Trophoblast cell (in vitro differentiated cells and primary cell): ENCODE measurements at regions not wholly inside any gene's neighbourhood (a gene's known extent, or its start where the extent isn't known, plus 50 kb on each side); places are given as distances from the start of the nearest gene placed in this dataset.

Experiments
- DNase-seq, 2 donors: peaks; one replicate each; pipeline ENCODE4 v3.0.0-alpha.2; 2016
- H2AFZ ChIP-seq: 2 replicates; pipeline ENCODE4 v1.6.1; 2013; ENCODE audit warnings: low read length, moderate library complexity, mild to moderate bottlenecking; ENCODE audit not compliant: insufficient read depth, poor library complexity
- H2AK5ac ChIP-seq: 2 replicates; pipeline ENCODE4 v1.6.1; 2013; ENCODE audit warnings: mild to moderate bottlenecking, low read length
- H2BK120ac ChIP-seq: 2 replicates; pipeline ENCODE4 v1.6.1; 2013; ENCODE audit warnings: low read length, mild to moderate bottlenecking, moderate library complexity; ENCODE audit not compliant: insufficient read depth, poor library complexity
- H2BK12ac ChIP-seq: 2 replicates; pipeline ENCODE4 v1.6.1; 2013; ENCODE audit warnings: mild to moderate bottlenecking, low read length, moderate library complexity
- H2BK5ac ChIP-seq: 2 replicates; pipeline ENCODE4 v1.6.1; 2013; ENCODE audit warnings: low read length, low read depth, moderate library complexity, mild to moderate bottlenecking; ENCODE audit not compliant: poor library complexity
- H3K14ac ChIP-seq: 2 replicates; pipeline ENCODE4 v1.6.1; 2013; ENCODE audit warnings: mild to moderate bottlenecking, low read length
- H3K18ac ChIP-seq: 2 replicates; pipeline ENCODE4 v1.6.1; 2013; ENCODE audit warnings: mild to moderate bottlenecking, low read length
- H3K23ac ChIP-seq: 2 replicates; pipeline ENCODE4 v1.6.1; 2013; ENCODE audit warnings: low read length
- H3K27ac ChIP-seq: 2 replicates; pipeline ENCODE4 v1.5.1; 2013; ENCODE audit warnings: low read depth, mild to moderate bottlenecking, inconsistent platforms, low read length, moderate library complexity
- H3K27me3 ChIP-seq: 2 replicates; pipeline ENCODE4 v1.6.1; 2013; ENCODE audit warnings: inconsistent platforms, mild to moderate bottlenecking, low read length, moderate library complexity; ENCODE audit not compliant: insufficient read depth
- H3K36me3 ChIP-seq, 2 experiments: 1 replicate in 1 of 2; 2 replicates in 1 of 2; pipeline ENCODE4 v1.6.1; 2013; ENCODE audit warnings: low read length in 2 of 2, mild to moderate bottlenecking in 2 of 2, moderate library complexity in 1 of 2; ENCODE audit not compliant: insufficient read depth in 2 of 2, control insufficient read depth in 1 of 2
- H3K4ac ChIP-seq: 2 replicates; pipeline ENCODE4 v1.6.1; 2013; ENCODE audit warnings: low read depth, mild to moderate bottlenecking, low read length, moderate library complexity
- H3K4me1 ChIP-seq, 2 experiments: 1 replicate in 1 of 2; 2 replicates in 1 of 2; pipeline ENCODE4 v1.6.1; 2013; ENCODE audit warnings: low read length in 2 of 2, mild to moderate bottlenecking in 2 of 2, moderate library complexity in 1 of 2; ENCODE audit not compliant: insufficient read depth in 2 of 2, control insufficient read depth in 1 of 2
- H3K4me2 ChIP-seq: 2 replicates; pipeline ENCODE4 v1.6.1; 2013; ENCODE audit warnings: inconsistent platforms, mild to moderate bottlenecking, low read length, moderate library complexity
- H3K4me3 ChIP-seq: 2 replicates; pipeline ENCODE4 v1.5.1; 2013; ENCODE audit warnings: mild to moderate bottlenecking, low read depth, low read length, inconsistent platforms
- H3K79me1 ChIP-seq: one replicate; pipeline ENCODE4 v1.6.1; 2013; ENCODE audit warnings: low read length
- H3K79me2 ChIP-seq: 2 replicates; pipeline ENCODE4 v1.6.1; 2013; ENCODE audit warnings: low read length, mild to moderate bottlenecking; ENCODE audit not compliant: control insufficient read depth, insufficient read depth, poor library complexity
- H3K9ac ChIP-seq: 2 replicates; pipeline ENCODE4 v1.6.1; 2013; ENCODE audit warnings: mild to moderate bottlenecking, low read length
- H3K9me3 ChIP-seq: 2 replicates; pipeline ENCODE4 v1.6.1; 2013; ENCODE audit warnings: low read depth, mild to moderate bottlenecking, control low read depth, inconsistent platforms, low read length; ENCODE audit not compliant: insufficient read depth
- H4K12ac ChIP-seq: 2 replicates; pipeline ENCODE4 v1.6.1; 2013; ENCODE audit warnings: low read depth, mild to moderate bottlenecking, low read length, moderate library complexity
- H4K8ac ChIP-seq: 2 replicates; pipeline ENCODE4 v1.6.1; 2013; ENCODE audit warnings: low read depth, mild to moderate bottlenecking, low read length, moderate library complexity
- H4K91ac ChIP-seq: one replicate; pipeline ENCODE4 v1.6.1; 2013; ENCODE audit warnings: low read depth, mild to moderate bottlenecking, low read length, moderate library complexity
- WGBS: extraction: QIAGEN DNeasy Blood & Tissue Kit; methylation state at CpG from one replicate; pipeline ENCODE4 v1.1.7; 2013; ENCODE audit warnings: missing lambda C conversion rate; ENCODE audit not compliant: insufficient read length, insufficient coverage; ENCODE audit errors: extremely low coverage; 5-methylcytosine and 5-hydroxymethylcytosine counted together

GRCh38 chr9:22170556-22170955 is 161.5 kb upstream of the CDKN2B start:
- H4K8ac ChIP-seq = no peak overlapping the region
- no peaks in the 10 kb centered on the region for H3K79me1 ChIP-seq
- no CpG with 5 or more reads among the region's 2 CpGs for WGBS
- H2BK12ac ChIP-seq = no peak overlapping the region
- H2BK120ac ChIP-seq = no peak overlapping the region
- no peak for DNase-seq
- H3K36me3 ChIP-seq = no peaks in the 10 kb centered on the region
- H3K27me3 ChIP-seq = no peaks in the 10 kb centered on the region
- H2AK5ac ChIP-seq = no peak overlapping the region
- H3K79me2 ChIP-seq = no peaks in the 10 kb centered on the region
- no peak overlapping the region for H3K27ac ChIP-seq
- H3K23ac ChIP-seq = no peak overlapping the region
- H2AFZ ChIP-seq = no peak overlapping the region
- no peak overlapping the region for H4K91ac ChIP-seq
- no peaks in the 10 kb centered on the region for H3K9me3 ChIP-seq
- H3K4me2 ChIP-seq = no peak overlapping the region
- no peak overlapping the region for H3K18ac ChIP-seq
- no peak overlapping the region for H3K14ac ChIP-seq
- no peak overlapping the region for H2BK5ac ChIP-seq
- no peaks in the 10 kb centered on the region for H3K4me1 ChIP-seq
- no peak overlapping the region for H4K12ac ChIP-seq
- H3K4me3 ChIP-seq = no peak overlapping the region
- no peak overlapping the region for H3K9ac ChIP-seq
- no peak overlapping the region for H3K4ac ChIP-seq

- Histone ChIP-seq H2BK5ac (no peak overlapping the region), H4K91ac (no peak overlapping the region), H3K27me3 (no peaks in the 10 kb centered on the region), H3K4ac (no peak overlapping the region), H3K9ac (no peak overlapping the region), H4K12ac (no peak overlapping the region), H2AFZ (no peak overlapping the region), H3K36me3 (no peaks in the 10 kb centered on the region), H3K79me2 (no peaks in the 10 kb centered on the region), H3K23ac (no peak overlapping the region), H2AK5ac (no peak overlapping the region), H4K8ac (no peak overlapping the region), H2BK120ac (no peak overlapping the region), H3K79me1 (no peaks in the 10 kb centered on the region), H3K4me3 (no peak overlapping the region), H3K4me1 (no peaks in the 10 kb centered on the region), H3K4me2 (no peak overlapping the region), H3K14ac (no peak overlapping the region), H3K27ac (no peak overlapping the region), H3K18ac (no peak overlapping the region), H3K9me3 (no peaks in the 10 kb centered on the region), H2BK12ac (no peak overlapping the region)
- DNase-seq = no peak
- WGBS = no CpG with 5 or more reads among the region's 2 CpGs
These were observed 162.0 kb upstream of the CDKN2B start for GRCh38 chr9:22170990-22171670.

- no peak for DNase-seq
- no peaks in the 10 kb centered on the region for H3K79me1 ChIP-seq
- H3K27me3 ChIP-seq = no peaks in the 10 kb centered on the region
- H3K18ac ChIP-seq = no peak overlapping the region
- no peak overlapping the region for H3K4me2 ChIP-seq
- H3K4me1 ChIP-seq = no peaks in the 10 kb centered on the region
- no peaks in the 10 kb centered on the region for H3K79me2 ChIP-seq
- no peak overlapping the region for H3K4ac ChIP-seq
- H3K27ac ChIP-seq = no peak overlapping the region
- H3K23ac ChIP-seq = no peak overlapping the region
- no peaks in the 10 kb centered on the region for H3K36me3 ChIP-seq
- no CpG with 5 or more reads among the region's 3 CpGs for WGBS
- no peak overlapping the region for H2BK5ac ChIP-seq
- H3K9ac ChIP-seq = no peak overlapping the region
- no peak overlapping the region for H2AFZ ChIP-seq
- no peak overlapping the region for H4K8ac ChIP-seq
- H2AK5ac ChIP-seq = no peak overlapping the region
- H3K14ac ChIP-seq = no peak overlapping the region
- no peak overlapping the region for H4K12ac ChIP-seq
- H3K9me3 ChIP-seq = no peaks in the 10 kb centered on the region
- no peak overlapping the region for H3K4me3 ChIP-seq
- no peak overlapping the region for H4K91ac ChIP-seq
- no peak overlapping the region for H2BK12ac ChIP-seq
- no peak overlapping the region for H2BK120ac ChIP-seq
These were observed 162.6 kb upstream of the CDKN2B start for GRCh38 chr9:22171691-22172090.

- Histone ChIP-seq H2BK120ac (no peak overlapping the region), H3K79me2 (no peaks in the 10 kb centered on the region), H3K79me1 (no peaks in the 10 kb centered on the region), H3K27me3 (no peaks in the 10 kb centered on the region), H3K4me1 (no peaks in the 10 kb centered on the region), H3K4ac (no peak overlapping the region), H2BK12ac (no peak overlapping the region), H3K27ac (no peak overlapping the region), H3K4me2 (no peak overlapping the region), H2BK5ac (no peak overlapping the region), H4K12ac (no peak overlapping the region), H3K9ac (no peak overlapping the region), H3K14ac (no peak overlapping the region), H4K91ac (no peak overlapping the region), H3K9me3 (no peaks in the 10 kb centered on the region), H2AK5ac (no peak overlapping the region), H3K23ac (no peak overlapping the region), H3K4me3 (no peak overlapping the region), H4K8ac (no peak overlapping the region), H2AFZ (no peak overlapping the region), H3K36me3 (no peaks in the 10 kb centered on the region), H3K18ac (no peak overlapping the region)
- DNase-seq = no peak
- no CpG with 5 or more reads among the region's 2 CpGs for WGBS
These were observed 164.8 kb upstream of the CDKN2B start for GRCh38 chr9:22173908-22174307.
